HCT116 (cell line): ENCODE measurements at regions not wholly inside any gene's neighbourhood (a gene's known extent, or its start where the extent isn't known, plus 50 kb on each side); places are given as distances from the start of the nearest gene placed in this dataset.

Experiments used
- ATAC-seq: fragments of 200-7000 bp; cut with Tn5 transposase; 2 replicates; pipeline ENCODE4 v1.9.1; 2020; ENCODE audit warnings: mild to moderate bottlenecking, moderate library complexity
- BruUV-seq: library from RNA; stranded (reverse); fragments of 400-500 nt; replicated peaks from 2 replicates; lab custom pipeline; 2021; lab: Mats Ljungman, UMichigan
- CTCF ChIA-PET: fragments of 300-600 bp; sonication (Branson Sonifier 250); formaldehyde crosslinking; loops from one replicate; lab custom pipeline; 2021; ENCODE audit warnings: antibody characterized with exemption; lab: Charles Lee
- POLR2A ChIA-PET: fragments of 300-600, 350-600 bp; sonication (Branson Sonifier 250); formaldehyde crosslinking; loops from one replicate; lab custom pipeline; 2021; ENCODE audit warnings: antibody characterized with exemption; lab: Charles Lee
- RAD21 ChIA-PET, 2 experiments: fragments of 300-600 bp; sonication (Branson Sonifier 250); formaldehyde crosslinking; loops; one replicate each; lab custom pipeline; 2023; ENCODE audit warnings: low total read pairs in 2 of 2; ENCODE audit not compliant: uncharacterized antibody in 2 of 2, unreplicated experiment in 2 of 2, low non-redundant PET in 1 of 2; lab: Charles Lee
- DNase-seq: peaks from one replicate; pipeline ENCODE4 v3.0.0-alpha.2; 2010; ENCODE audit warnings: low read depth, low spot score
- H2AFZ ChIP-seq: fragments of 200-600 bp; shearing (Covaris generic), sonication (generic); 2 replicates; pipeline ENCODE4 v1.6.1; 2017; ENCODE audit warnings: low read depth, mixed run types, mixed read lengths, antibody characterized with exemption, low read length; ENCODE audit not compliant: poor library complexity, severe bottlenecking
- H3K27ac ChIP-seq: 2 replicates; pipeline ENCODE4 v1.5.1; 2012; ENCODE audit warnings: low read depth, low read length
- H3K27me3 ChIP-seq: fragments of 200-600 bp; sonication (generic); 2 replicates; pipeline ENCODE4 v1.6.1; 2016; ENCODE audit warnings: mixed run types, low read length, mixed read lengths; ENCODE audit not compliant: insufficient read depth
- H3K36me3 ChIP-seq, 2 experiments: fragments of 200-500 bp in 1 of 2; fragments of 200-600 bp in 1 of 2; sonication (Bioruptor generic) in 1 of 2; sonication (generic) in 1 of 2; 2 replicates each; pipeline versions ENCODE4 v1.5.1 to v1.6.1; 2014 to 2016; ENCODE audit warnings: low read length in 2 of 2, inconsistent platforms in 1 of 2, mixed read lengths in 1 of 2, mixed run types in 1 of 2; ENCODE audit not compliant: insufficient read depth in 2 of 2, control insufficient read depth in 1 of 2
- H3K4me1 ChIP-seq, 2 experiments: fragments of 200-600 bp in 1 of 2; sonication (generic) in 1 of 2; 2 replicates each; pipeline versions ENCODE4 v1.5.1 to v1.6.1; 2012 to 2017; ENCODE audit warnings: low read length in 2 of 2, inconsistent platforms in 1 of 2, mild to moderate bottlenecking in 1 of 2, mixed read lengths in 1 of 2, mixed run types in 1 of 2, moderate library complexity in 1 of 2; ENCODE audit not compliant: insufficient read depth in 2 of 2, control insufficient read depth in 1 of 2
- H3K4me2 ChIP-seq: fragments of 200-600 bp; sonication (generic); 2 replicates; pipeline ENCODE4 v1.6.1; 2017; ENCODE audit warnings: mixed run types, low read length, mixed read lengths
- H3K4me3 ChIP-seq, 2 experiments: fragments of 200-600 bp in 1 of 2; sonication (generic) in 1 of 2; replicated peaks in 1 of 2; 2 replicates each; pipeline ENCODE4 v1.5.1; 2011 to 2016; ENCODE audit warnings: low read length in 2 of 2, control low read depth in 1 of 2, low read depth in 1 of 2, mild to moderate bottlenecking in 1 of 2, mixed read lengths in 1 of 2, mixed run types in 1 of 2
- H3K79me2 ChIP-seq: fragments of 200-600 bp; sonication (generic); 2 replicates; pipeline ENCODE4 v1.6.1; 2017; ENCODE audit warnings: mild to moderate bottlenecking, mixed run types, low read length, moderate library complexity, mixed read lengths; ENCODE audit not compliant: insufficient read depth
- H3K9ac ChIP-seq: fragments of 200-600 bp; sonication (generic); 2 replicates; pipeline ENCODE4 v1.6.1; 2016; ENCODE audit warnings: low read length, mixed read lengths
- H3K9me2 ChIP-seq: fragments of 200-600 bp; sonication (generic), shearing (Covaris generic); 2 replicates; pipeline ENCODE4 v1.6.1; 2017; ENCODE audit warnings: mixed run types, mild to moderate bottlenecking, moderate library complexity; ENCODE audit not compliant: insufficient read depth
- H3K9me3 ChIP-seq, 2 experiments: fragments of 200-500 bp in 1 of 2; fragments of 200-600 bp in 1 of 2; sonication (Bioruptor generic) in 1 of 2; sonication (generic) in 1 of 2; 2 replicates each; pipeline ENCODE4 v1.6.1; 2014 to 2017; ENCODE audit warnings: low read length in 2 of 2, mixed read lengths in 2 of 2, inconsistent platforms in 1 of 2, low read depth in 1 of 2, mild to moderate bottlenecking in 1 of 2, mixed run types in 1 of 2, moderate library complexity in 1 of 2; ENCODE audit not compliant: control insufficient read depth in 1 of 2, insufficient read depth in 1 of 2
- H4K20me1 ChIP-seq: fragments of 200-600 bp; sonication (generic), shearing (Covaris generic); 2 replicates; pipeline ENCODE4 v1.6.1; 2017; ENCODE audit warnings: mixed run types, mild to moderate bottlenecking, moderate library complexity; ENCODE audit not compliant: insufficient read depth
- ATF3 ChIP-seq: IDR thresholded peaks from 2 replicates; pipeline ENCODE4 v1.6.1; 2012
- CEBPB ChIP-seq: IDR thresholded peaks from 2 replicates; pipeline ENCODE4 v1.6.1; 2012; ENCODE audit warnings: low read depth
- EGR1 ChIP-seq: IDR thresholded peaks from 2 replicates; pipeline ENCODE4 v1.6.1; 2012; ENCODE audit warnings: low read depth
- ELF1 ChIP-seq: IDR thresholded peaks from 2 replicates; pipeline ENCODE4 v1.6.1; 2012; ENCODE audit warnings: low read depth, borderline replicate concordance
- EZH2 ChIP-seq: fragments of 200-600 bp; sonication (generic); IDR thresholded peaks from 2 replicates; pipeline ENCODE4 v1.6.1; 2017; ENCODE audit warnings: antibody characterized with exemption, mixed run types
- FOSL1 ChIP-seq: IDR thresholded peaks from 2 replicates; pipeline ENCODE4 v1.6.1; 2012; ENCODE audit warnings: low read depth
- JUND ChIP-seq: IDR thresholded peaks from 2 replicates; pipeline ENCODE4 v1.6.1; 2012
- MAX ChIP-seq: IDR thresholded peaks from 2 replicates; pipeline ENCODE4 v1.6.1; 2012
- POLR2A ChIP-seq: IDR thresholded peaks from 2 replicates; pipeline ENCODE4 v1.7.0; 2011; ENCODE audit warnings: borderline replicate concordance; ENCODE audit not compliant: insufficient read depth, insufficient read length; ENCODE audit errors: extremely low read depth
- POLR2AphosphoS5 ChIP-seq: IDR thresholded peaks from 2 replicates; pipeline ENCODE4 v1.6.1; 2011; ENCODE audit warnings: mild to moderate bottlenecking, low read depth, low read length, moderate library complexity
- RAD21 ChIP-seq: IDR thresholded peaks from 2 replicates; pipeline ENCODE4 v1.6.1; 2012; ENCODE audit warnings: low read depth, mild to moderate bottlenecking
- REST ChIP-seq: IDR thresholded peaks from 2 replicates; pipeline ENCODE4 v1.6.1; 2012; ENCODE audit warnings: low read depth
- SIN3A ChIP-seq: IDR thresholded peaks from 2 replicates; pipeline ENCODE4 v1.6.1; 2012; ENCODE audit warnings: low read depth
- TCF7L2 ChIP-seq: IDR thresholded peaks from 2 replicates; pipeline ENCODE4 v1.7.0; 2011; ENCODE audit warnings: borderline replicate concordance, inconsistent platforms; ENCODE audit not compliant: insufficient read depth, insufficient read length; ENCODE audit errors: extremely low read depth
- YY1 ChIP-seq: IDR thresholded peaks from 2 replicates; pipeline ENCODE4 v1.6.1; 2011; ENCODE audit warnings: low read length, low read depth, moderate library complexity, mild to moderate bottlenecking; ENCODE audit not compliant: insufficient replicate concordance; ENCODE audit errors: extremely low read depth
- ZFX ChIP-seq: fragments of 450-650 bp; IDR thresholded peaks from 2 replicates; pipeline ENCODE4 v1.6.1; 2017
- ZNF274 ChIP-seq: fragments of 200-500 bp; sonication (Bioruptor generic); IDR thresholded peaks from 2 replicates; pipeline ENCODE4 v1.6.1; 2014; ENCODE audit warnings: mild to moderate bottlenecking, low read depth, low read length, inconsistent platforms
- intact Hi-C: fragments of 100-400 bp; cut with micrococcal nuclease; formaldehyde crosslinking; loops from 2 replicates; pipeline ENCODE4 v1.10.0; 2022

GRCh38 chr7:155935726-155936125 lies 123.5 kb upstream of the SHH start:
- DNase-seq: no peak
- intact Hi-C loops: no loop called here
- no peaks in the 10 kb centered on the region for H3K4me1 ChIP-seq
- no peak for ATAC-seq
- BruUV-seq: no TSS peak
- TF ChIP-seq JUND (no peak), MAX (no peak), YY1 (no peak), POLR2AphosphoS5 (no peak), FOSL1 (no peak), SIN3A (no peak)
- H3K27me3 ChIP-seq: no peaks in the 10 kb centered on the region
- no peaks in the 10 kb centered on the region for H3K9me2 ChIP-seq
- no peak overlapping the region for H3K9ac ChIP-seq
- ChIA-PET POLR2A (no interaction called here), CTCF (no interaction called here), RAD21 (no interaction called here)
- H3K27ac ChIP-seq: no peak overlapping the region
- no peak overlapping the region for H3K4me2 ChIP-seq
- H4K20me1 ChIP-seq: no peaks in the 10 kb centered on the region
- no peaks in the 10 kb centered on the region for H3K9me3 ChIP-seq
- H3K79me2 ChIP-seq: no peaks in the 10 kb centered on the region
- H2AFZ ChIP-seq: no peak overlapping the region
- H3K36me3 ChIP-seq: no peaks in the 10 kb centered on the region
- no peak overlapping the region for H3K4me3 ChIP-seq

GRCh38 chr7:155935005-155935557 lies 122.8 kb upstream of the SHH start:
- no peak overlapping the region for H3K9ac ChIP-seq
- no peaks in the 10 kb centered on the region for H3K27me3 ChIP-seq
- no peak for ATAC-seq
- H3K36me3 ChIP-seq: no peaks in the 10 kb centered on the region
- H3K4me1 ChIP-seq: no peaks in the 10 kb centered on the region
- H3K79me2 ChIP-seq: no peaks in the 10 kb centered on the region
- ChIA-PET POLR2A (no interaction called here), CTCF (no interaction called here), RAD21 (no interaction called here)
- H3K9me2 ChIP-seq: no peaks in the 10 kb centered on the region
- no TSS peak for BruUV-seq
- no peak overlapping the region for H3K27ac ChIP-seq
- no peak overlapping the region for H2AFZ ChIP-seq
- H4K20me1 ChIP-seq: no peaks in the 10 kb centered on the region
- H3K9me3 ChIP-seq: no peaks in the 10 kb centered on the region
- DNase-seq: no peak
- no peak overlapping the region for H3K4me3 ChIP-seq
- intact Hi-C loops: no loop called here
- TF ChIP-seq CEBPB: no peak
- TF ChIP-seq EZH2: no peak
- TF ChIP-seq ZNF274: no peak
- TF ChIP-seq ELF1: no peak
- no peak for TF ChIP-seq POLR2A
- no peak for TF ChIP-seq ATF3
- no peak for TF ChIP-seq RAD21
- TF ChIP-seq POLR2AphosphoS5: no peak
- no peak for TF ChIP-seq ZFX
- TF ChIP-seq YY1: no peak
- no peak for TF ChIP-seq FOSL1
- TF ChIP-seq EGR1: no peak
- no peak for TF ChIP-seq REST
- TF ChIP-seq TCF7L2: no peak
- H3K4me2 ChIP-seq: no peak overlapping the region
